HFF-Myc (cell line): ENCODE measurements at regions not wholly inside any gene's neighbourhood (a gene's known extent, or its start where the extent isn't known, plus 50 kb on each side); places are given as distances from the start of the nearest gene placed in this dataset.
A peak's percentile ranks its signal among the peaks of the same experiment; 100 is the strongest.

Experiments
- DNase-seq: peaks from one replicate; pipeline ENCODE4 v3.0.0-alpha.2; 2011; ENCODE audit warnings: low read depth; ENCODE audit errors: extremely low read depth
- H3K4me3 ChIP-seq: replicated peaks from 2 replicates; pipeline ENCODE4 v1.5.1; 2011; ENCODE audit warnings: low read depth, mild to moderate bottlenecking, control low read depth, low read length
- CTCF ChIP-seq: IDR thresholded peaks from 2 replicates; pipeline ENCODE4 v1.5.1; 2012; ENCODE audit warnings: mild to moderate bottlenecking, low read depth, low read length, control low read depth; ENCODE audit errors: missing control alignments

- H3K4me3 ChIP-seq = no peak overlapping the region
- no peak for DNase-seq
- TF ChIP-seq CTCF = no peak
Observed at GRCh38 chr5:74130155-74130897, 504.3 kb downstream of the ARHGEF28 start.

- H3K4me3 ChIP-seq = no peak overlapping the region
- TF ChIP-seq CTCF = peak; percentile 36
- DNase-seq = no peak
Observed at GRCh38 chr5:74127381-74128320, 501.7 kb downstream of the ARHGEF28 start.

GRCh38 chr5:74126294-74126693, 500.3 kb downstream of the ARHGEF28 start:
- no peak overlapping the region for H3K4me3 ChIP-seq
- no peak for DNase-seq
- TF ChIP-seq CTCF = no peak

GRCh38 chr5:74124826-74125225, 498.8 kb downstream of the ARHGEF28 start:
- no peak overlapping the region for H3K4me3 ChIP-seq
- TF ChIP-seq CTCF = no peak
- no peak for DNase-seq

GRCh38 chr5:74123929-74124328, 497.9 kb downstream of the ARHGEF28 start:
- no peak for TF ChIP-seq CTCF
- DNase-seq = no peak

GRCh38 chr5:74122979-74123590, 497.1 kb downstream of the ARHGEF28 start:
- TF ChIP-seq CTCF = no peak
- H3K4me3 ChIP-seq = no peak overlapping the region
- no peak for DNase-seq

More at GRCh38 chr5:74123929-74124328, 497.9 kb downstream of the ARHGEF28 start:
- H3K4me3 ChIP-seq = no peak overlapping the region
